ENCODE measurements at regions not wholly inside any gene's neighbourhood (a gene's known extent, or its start where the extent isn't known, plus 50 kb on each side); places are given as distances from the start of the nearest gene placed in this dataset.

DNA sequence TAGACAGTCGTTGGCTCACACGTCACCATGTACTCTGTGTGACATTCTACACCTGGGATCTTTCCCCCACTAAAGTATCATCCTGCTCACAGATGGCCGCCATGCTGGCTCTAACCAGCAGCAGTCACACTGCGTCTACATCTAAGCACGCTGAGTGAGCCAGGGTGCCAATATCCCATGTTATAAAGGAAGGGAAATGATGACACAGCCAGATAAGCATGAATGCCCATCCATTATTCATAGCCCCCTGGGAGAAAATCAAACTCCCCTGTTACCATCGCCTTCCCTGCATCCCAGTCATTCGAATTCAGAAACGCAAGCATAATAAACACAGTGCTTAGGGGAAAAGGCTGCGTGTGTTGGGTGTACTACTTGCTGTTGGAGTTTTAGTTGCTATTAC is 698.2 kb upstream of the AUTS2 start:
- no peak for TF ChIP-seq EZH2 (IDR thresholded peaks at IDR 0.05; ENCODE audit: insufficient read depth, poor library complexity, severe bottlenecking)
- TF ChIP-seq EZH2phosphoT487 (IDR thresholded peaks at IDR 0.05; ENCODE audit: insufficient read depth, low read depth), result no peak

Measured in GM23248 (cell line).